ENCODE measurements at regions not wholly inside any gene's neighbourhood (a gene's known extent, or its start where the extent isn't known, plus 50 kb on each side); places are given as distances from the start of the nearest gene placed in this dataset.

- TF ChIP-seq CTCF (IDR thresholded peaks at IDR 0.05) (no peak), CBX8 (IDR thresholded peaks at IDR 0.05) (no peak), FOSL2 (IDR thresholded peaks at IDR 0.05) (no peak), FOSL2 (CRISPR knock-in tag; IDR thresholded peaks at IDR 0.05) (no peak), REST (IDR thresholded peaks at IDR 0.05) (no peak), EP300 (IDR thresholded peaks at IDR 0.05) (no peak), ZNF302 (CRISPR knock-in tag; IDR thresholded peaks at IDR 0.05) (no peak)
Observed at GRCh38 chr16:16988963-16989362, 481.8 kb downstream of the XYLT1 start.
